Esophagus squamous epithelium (tissue), 5 donors: ENCODE measurements at regions not wholly inside any gene's neighbourhood (a gene's known extent, or its start where the extent isn't known, plus 50 kb on each side); places are given as distances from the start of the nearest gene placed in this dataset.

Source experiments
- DNase-seq: peaks from one replicate; lab custom pipeline; 2025; lab: John Stamatoyannopoulos, UW
- H3K27ac ChIP-seq, 4 donors: fragments of 200-600 bp; sonication (generic); one replicate each; pipeline ENCODE4 v1.5.1; 2016 to 2019; ENCODE audit warnings: mild to moderate bottlenecking in 1 of 4
- H3K27me3 ChIP-seq, 4 donors: fragments of 200-600 bp; sonication (generic); 1 replicate in 3 of 4; 2 replicates in 1 of 4; pipeline versions ENCODE4 v1.5.1 to v1.6.0; 2017 to 2021; ENCODE audit warnings: antibody characterized with exemption in 1 of 4
- H3K36me3 ChIP-seq, 3 donors: fragments of 200-600 bp; sonication (generic); one replicate each; pipeline ENCODE4 v1.5.1; 2016 to 2019
- H3K4me1 ChIP-seq, 3 donors: fragments of 200-600 bp; sonication (generic); one replicate each; pipeline ENCODE4 v1.5.1; 2017 to 2019
- H3K4me3 ChIP-seq, 4 donors: fragments of 200-600 bp; sonication (generic); 1 replicate in 3 of 4; 2 replicates in 1 of 4; pipeline ENCODE4 v1.5.1; 2016 to 2019; ENCODE audit warnings: mild to moderate bottlenecking in 2 of 4, moderate library complexity in 1 of 4
- H3K9me3 ChIP-seq, 3 donors: fragments of 200-600 bp; sonication (generic); one replicate each; pipeline ENCODE4 v1.5.1; 2016 to 2019
- CTCF ChIP-seq, 6 experiments: fragments of 450-650 bp in 4 of 6; fragments of 200-600 bp in 2 of 6; sonication (generic) in 2 of 6; IDR thresholded peaks; one replicate each; pipeline ENCODE4 v1.5.1; 2016 to 2019; ENCODE audit warnings: antibody characterized with exemption in 6 of 6, mild to moderate bottlenecking in 4 of 6, moderate library complexity in 4 of 6
- POLR2A ChIP-seq, 4 donors: fragments of 450-650 bp; IDR thresholded peaks; one replicate each; pipeline ENCODE4 v1.6.1; 2017; ENCODE audit warnings: antibody characterized with exemption in 4 of 4, mild to moderate bottlenecking in 4 of 4, moderate library complexity in 3 of 4
- whole genome bisulfite sequencing, 2 donors: methylation state at CpG; one replicate each; pipeline ENCODE4 v1.1.5; 2018; 5-methylcytosine and 5-hydroxymethylcytosine counted together
- intact Hi-C: fragments of 100-400 bp; cut with DNase I; formaldehyde crosslinking; loops from one replicate; pipeline ENCODE4 v1.15.0; 2022
- donor health status: DM: yes; HTN: yes; CAD: no.

- no peak overlapping the region for H3K4me3 ChIP-seq
- no peaks in the 10 kb centered on the region for H3K9me3 ChIP-seq
- intact Hi-C loops, result no loop called here
- H3K4me1 ChIP-seq, result peaks cover 0 to 26% (median 4%) of the 10 kb centered on the region in 3 donors
- DNase-seq, result no peak
- TF ChIP-seq POLR2A (IDR thresholded peaks at IDR 0.05) (no peak), CTCF (IDR thresholded peaks at IDR 0.05) (no peak)
- H3K36me3 ChIP-seq, result no peaks in the 10 kb centered on the region
- WGBS, 2 donors, result 47 to 51% methylated on average over 5 of the region's 5 CpGs
- H3K27me3 ChIP-seq, result no peaks in the 10 kb centered on the region
- no peak overlapping the region for H3K27ac ChIP-seq
Measured at GRCh38 chr5:91277093-91277626, 106.0 kb downstream of the ARRDC3 start.

- Histone ChIP-seq H3K36me3 (no peaks in the 10 kb centered on the region), H3K27ac (no peak overlapping the region), H3K27me3 (no peaks in the 10 kb centered on the region), H3K9me3 (no peaks in the 10 kb centered on the region), H3K4me3 (no peak overlapping the region), H3K4me1 (no peaks in the 10 kb centered on the region)
- DNase-seq, result no peak
- TF ChIP-seq POLR2A (IDR thresholded peaks at IDR 0.05), result no peak
- TF ChIP-seq CTCF (IDR thresholded peaks at IDR 0.05), result no peak
- intact Hi-C loops, result no loop called here
- 57 to 60% methylated on average over 2 of the region's 2 CpGs for WGBS, 2 donors
Measured at GRCh38 chr5:91272858-91273257, 110.3 kb downstream of the ARRDC3 start.

- TF ChIP-seq POLR2A (IDR thresholded peaks at IDR 0.05) (no peak), CTCF (IDR thresholded peaks at IDR 0.05) (no peak)
- no peak overlapping the region for H3K27ac ChIP-seq
- no peaks in the 10 kb centered on the region for H3K4me1 ChIP-seq
- DNase-seq, result no peak
- intact Hi-C loops, result no loop called here
- H3K4me3 ChIP-seq, result no peak overlapping the region
- no peaks in the 10 kb centered on the region for H3K9me3 ChIP-seq
- no peaks in the 10 kb centered on the region for H3K36me3 ChIP-seq
- no peaks in the 10 kb centered on the region for H3K27me3 ChIP-seq
Measured at GRCh38 chr5:91271999-91272398, 111.1 kb downstream of the ARRDC3 start.

GRCh38 chr5:91269198-91269597, 113.9 kb downstream of the ARRDC3 start:
- no peaks in the 10 kb centered on the region for H3K27me3 ChIP-seq
- no peaks in the 10 kb centered on the region for H3K9me3 ChIP-seq
- DNase-seq, result no peak
- no peaks in the 10 kb centered on the region for H3K36me3 ChIP-seq
- no peak overlapping the region for H3K27ac ChIP-seq
- peaks cover 0 to 6% (median 0%) of the 10 kb centered on the region in 3 donors for H3K4me1 ChIP-seq
- 87 to 88% methylated on average over 3 of the region's 3 CpGs for WGBS, 2 donors
- no peak overlapping the region for H3K4me3 ChIP-seq
- no peak for TF ChIP-seq POLR2A (IDR thresholded peaks at IDR 0.05)
- no peak for TF ChIP-seq CTCF (IDR thresholded peaks at IDR 0.05)
- intact Hi-C loops, result no loop called here

GRCh38 chr5:91266184-91266705, 116.9 kb downstream of the ARRDC3 start:
- DNase-seq, result no peak
- no peak overlapping the region for H3K4me3 ChIP-seq
- H3K27ac ChIP-seq, result no peak overlapping the region
- intact Hi-C loops, result no loop called here
- no peaks in the 10 kb centered on the region for H3K27me3 ChIP-seq
- H3K36me3 ChIP-seq, result no peaks in the 10 kb centered on the region
- 24 to 30% methylated on average over 3 of the region's 3 CpGs for WGBS, 2 donors
- TF ChIP-seq POLR2A (IDR thresholded peaks at IDR 0.05) (no peak), CTCF (IDR thresholded peaks at IDR 0.05) (peak in 4 of 6 experiments; percentile 29 to 50 (median 42))
- no peaks in the 10 kb centered on the region for H3K9me3 ChIP-seq
- H3K4me1 ChIP-seq, result peaks cover 0 to 6% (median 0%) of the 10 kb centered on the region in 3 donors
